ENCODE measurements at regions not wholly inside any gene's neighbourhood (a gene's known extent, or its start where the extent isn't known, plus 50 kb on each side); places are given as distances from the start of the nearest gene placed in this dataset.

- H3K27ac ChIP-seq = no peak overlapping the region
- no peak for TF ChIP-seq CTCF (conservative IDR thresholded peaks at IDR 0.05)
Observed at GRCh38 chr3:18964640-18965039, 183.7 kb upstream of the KCNH8 start.

GRCh38 chr3:18951333-18951732, 197.0 kb upstream of the KCNH8 start:
- TF ChIP-seq CTCF (conservative IDR thresholded peaks at IDR 0.05) = no peak

GRCh38 chr3:18946524-18946923, 201.8 kb upstream of the KCNH8 start:
- H3K27ac ChIP-seq = no peak overlapping the region
- peak; percentile 68 for TF ChIP-seq CTCF (conservative IDR thresholded peaks at IDR 0.05)

More at GRCh38 chr3:18951333-18951732, 197.0 kb upstream of the KCNH8 start:
- no peak overlapping the region for H3K27ac ChIP-seq

GRCh38 chr3:18937574-18937973, 210.7 kb upstream of the KCNH8 start:
- no peak overlapping the region for H3K27ac ChIP-seq
- no peak for TF ChIP-seq CTCF (conservative IDR thresholded peaks at IDR 0.05)

- H3K27ac ChIP-seq = no peak overlapping the region
- no peak for TF ChIP-seq CTCF (conservative IDR thresholded peaks at IDR 0.05)
Observed at GRCh38 chr3:18919158-18919557, 229.2 kb upstream of the KCNH8 start.

- TF ChIP-seq CTCF (conservative IDR thresholded peaks at IDR 0.05) = no peak
- no peak overlapping the region for H3K27ac ChIP-seq
Observed at GRCh38 chr3:18917923-18918322, 230.4 kb upstream of the KCNH8 start.

GRCh38 chr3:18902081-18902793, 246.1 kb upstream of the KCNH8 start:
- H3K27ac ChIP-seq = no peak overlapping the region
- TF ChIP-seq CTCF (conservative IDR thresholded peaks at IDR 0.05) = no peak

All from VCaP (cell line).